Trophoblast cell (in vitro differentiated cells and primary cell): ENCODE measurements at regions not wholly inside any gene's neighbourhood (a gene's known extent, or its start where the extent isn't known, plus 50 kb on each side); places are given as distances from the start of the nearest gene placed in this dataset.
A peak's percentile ranks its signal among the peaks of the same experiment; 100 is the strongest.

Source experiments
- DNase-seq, 2 donors: peaks; one replicate each; pipeline ENCODE4 v3.0.0-alpha.2; 2016
- H2AFZ ChIP-seq: 2 replicates; pipeline ENCODE4 v1.6.1; 2013; ENCODE audit warnings: low read length, moderate library complexity, mild to moderate bottlenecking; ENCODE audit not compliant: insufficient read depth, poor library complexity
- H2AK5ac ChIP-seq: 2 replicates; pipeline ENCODE4 v1.6.1; 2013; ENCODE audit warnings: mild to moderate bottlenecking, low read length
- H2BK120ac ChIP-seq: 2 replicates; pipeline ENCODE4 v1.6.1; 2013; ENCODE audit warnings: low read length, mild to moderate bottlenecking, moderate library complexity; ENCODE audit not compliant: insufficient read depth, poor library complexity
- H2BK12ac ChIP-seq: 2 replicates; pipeline ENCODE4 v1.6.1; 2013; ENCODE audit warnings: mild to moderate bottlenecking, low read length, moderate library complexity
- H2BK5ac ChIP-seq: 2 replicates; pipeline ENCODE4 v1.6.1; 2013; ENCODE audit warnings: low read length, low read depth, moderate library complexity, mild to moderate bottlenecking; ENCODE audit not compliant: poor library complexity
- H3K14ac ChIP-seq: 2 replicates; pipeline ENCODE4 v1.6.1; 2013; ENCODE audit warnings: mild to moderate bottlenecking, low read length
- H3K18ac ChIP-seq: 2 replicates; pipeline ENCODE4 v1.6.1; 2013; ENCODE audit warnings: mild to moderate bottlenecking, low read length
- H3K23ac ChIP-seq: 2 replicates; pipeline ENCODE4 v1.6.1; 2013; ENCODE audit warnings: low read length
- H3K27ac ChIP-seq: 2 replicates; pipeline ENCODE4 v1.5.1; 2013; ENCODE audit warnings: low read depth, mild to moderate bottlenecking, inconsistent platforms, low read length, moderate library complexity
- H3K27me3 ChIP-seq: 2 replicates; pipeline ENCODE4 v1.6.1; 2013; ENCODE audit warnings: inconsistent platforms, mild to moderate bottlenecking, low read length, moderate library complexity; ENCODE audit not compliant: insufficient read depth
- H3K36me3 ChIP-seq, 2 experiments: 1 replicate in 1 of 2; 2 replicates in 1 of 2; pipeline ENCODE4 v1.6.1; 2013; ENCODE audit warnings: low read length in 2 of 2, mild to moderate bottlenecking in 2 of 2, moderate library complexity in 1 of 2; ENCODE audit not compliant: insufficient read depth in 2 of 2, control insufficient read depth in 1 of 2
- H3K4ac ChIP-seq: 2 replicates; pipeline ENCODE4 v1.6.1; 2013; ENCODE audit warnings: low read depth, mild to moderate bottlenecking, low read length, moderate library complexity
- H3K4me1 ChIP-seq, 2 experiments: 1 replicate in 1 of 2; 2 replicates in 1 of 2; pipeline ENCODE4 v1.6.1; 2013; ENCODE audit warnings: low read length in 2 of 2, mild to moderate bottlenecking in 2 of 2, moderate library complexity in 1 of 2; ENCODE audit not compliant: insufficient read depth in 2 of 2, control insufficient read depth in 1 of 2
- H3K4me2 ChIP-seq: 2 replicates; pipeline ENCODE4 v1.6.1; 2013; ENCODE audit warnings: inconsistent platforms, mild to moderate bottlenecking, low read length, moderate library complexity
- H3K4me3 ChIP-seq: 2 replicates; pipeline ENCODE4 v1.5.1; 2013; ENCODE audit warnings: mild to moderate bottlenecking, low read depth, low read length, inconsistent platforms
- H3K79me1 ChIP-seq: one replicate; pipeline ENCODE4 v1.6.1; 2013; ENCODE audit warnings: low read length
- H3K79me2 ChIP-seq: 2 replicates; pipeline ENCODE4 v1.6.1; 2013; ENCODE audit warnings: low read length, mild to moderate bottlenecking; ENCODE audit not compliant: control insufficient read depth, insufficient read depth, poor library complexity
- H3K9ac ChIP-seq: 2 replicates; pipeline ENCODE4 v1.6.1; 2013; ENCODE audit warnings: mild to moderate bottlenecking, low read length
- H3K9me3 ChIP-seq: 2 replicates; pipeline ENCODE4 v1.6.1; 2013; ENCODE audit warnings: low read depth, mild to moderate bottlenecking, control low read depth, inconsistent platforms, low read length; ENCODE audit not compliant: insufficient read depth
- H4K12ac ChIP-seq: 2 replicates; pipeline ENCODE4 v1.6.1; 2013; ENCODE audit warnings: low read depth, mild to moderate bottlenecking, low read length, moderate library complexity
- H4K8ac ChIP-seq: 2 replicates; pipeline ENCODE4 v1.6.1; 2013; ENCODE audit warnings: low read depth, mild to moderate bottlenecking, low read length, moderate library complexity
- H4K91ac ChIP-seq: one replicate; pipeline ENCODE4 v1.6.1; 2013; ENCODE audit warnings: low read depth, mild to moderate bottlenecking, low read length, moderate library complexity
- WGBS: extraction: QIAGEN DNeasy Blood & Tissue Kit; methylation state at CpG from one replicate; pipeline ENCODE4 v1.1.7; 2013; ENCODE audit warnings: missing lambda C conversion rate; ENCODE audit not compliant: insufficient read length, insufficient coverage; ENCODE audit errors: extremely low coverage; 5-methylcytosine and 5-hydroxymethylcytosine counted together

- no peak for DNase-seq
- Histone ChIP-seq H3K4me3 (no peak overlapping the region), H3K23ac (no peak overlapping the region), H3K4ac (no peak overlapping the region), H3K36me3 (no peaks in the 10 kb centered on the region), H3K4me2 (no peak overlapping the region), H3K4me1 (peaks cover 3% of the 10 kb centered on the region in 2 experiments), H2BK12ac (no peak overlapping the region), H3K27me3 (no peaks in the 10 kb centered on the region), H3K18ac (no peak overlapping the region), H4K8ac (no peak overlapping the region), H3K9ac (no peak overlapping the region), H3K9me3 (peaks cover 3% of the 10 kb centered on the region), H4K91ac (no peak overlapping the region), H4K12ac (no peak overlapping the region), H3K79me1 (no peaks in the 10 kb centered on the region), H2BK5ac (peak overlapping the region; percentile 79), H2BK120ac (no peak overlapping the region), H2AK5ac (no peak overlapping the region), H3K14ac (no peak overlapping the region), H3K79me2 (no peaks in the 10 kb centered on the region), H2AFZ (no peak overlapping the region), H3K27ac (no peak overlapping the region)
- no CpG with 5 or more reads among the region's 5 CpGs for WGBS
Observed at GRCh38 chr6:119536666-119537065, 187.1 kb upstream of the MAN1A1 start.

GRCh38 chr6:119535332-119535731 is 185.8 kb upstream of the MAN1A1 start:
- no CpG with 5 or more reads among the region's 1 CpG for WGBS
- H3K18ac ChIP-seq = no peak overlapping the region
- no peak overlapping the region for H3K14ac ChIP-seq

GRCh38 chr6:119533603-119534279 is 184.2 kb upstream of the MAN1A1 start:
- Histone ChIP-seq H3K9ac (peak overlapping the region; percentile 75), H3K79me1 (no peaks in the 10 kb centered on the region), H2BK5ac (no peak overlapping the region), H3K18ac (no peak overlapping the region), H2AK5ac (no peak overlapping the region), H4K8ac (no peak overlapping the region), H3K27me3 (no peaks in the 10 kb centered on the region), H3K79me2 (no peaks in the 10 kb centered on the region), H4K91ac (no peak overlapping the region), H3K4me1 (no peaks in the 10 kb centered on the region), H2AFZ (no peak overlapping the region), H2BK120ac (no peak overlapping the region), H4K12ac (no peak overlapping the region), H3K9me3 (no peaks in the 10 kb centered on the region), H2BK12ac (no peak overlapping the region), H3K23ac (peak overlapping the region; percentile 100), H3K4ac (no peak overlapping the region), H3K4me3 (no peak overlapping the region), H3K4me2 (no peak overlapping the region), H3K36me3 (no peaks in the 10 kb centered on the region), H3K27ac (no peak overlapping the region), H3K14ac (no peak overlapping the region)
- WGBS = no CpG with 5 or more reads among the region's 5 CpGs
- peak in 1 of 2 donors; percentile 29 for DNase-seq

More at GRCh38 chr6:119535332-119535731, 185.8 kb upstream of the MAN1A1 start:
- H3K9ac ChIP-seq = no peak overlapping the region
- no peak overlapping the region for H3K4ac ChIP-seq
- no peak overlapping the region for H2BK12ac ChIP-seq
- H4K12ac ChIP-seq = no peak overlapping the region
- H3K4me3 ChIP-seq = no peak overlapping the region
- no peak overlapping the region for H3K23ac ChIP-seq
- peaks cover 3% of the 10 kb centered on the region for H3K9me3 ChIP-seq
- no peaks in the 10 kb centered on the region for H3K36me3 ChIP-seq
- H4K8ac ChIP-seq = no peak overlapping the region
- no peaks in the 10 kb centered on the region for H3K79me2 ChIP-seq
- H4K91ac ChIP-seq = no peak overlapping the region
- no peak overlapping the region for H2BK120ac ChIP-seq
- H3K79me1 ChIP-seq = no peaks in the 10 kb centered on the region
- H2AFZ ChIP-seq = no peak overlapping the region
- H2AK5ac ChIP-seq = no peak overlapping the region
- H2BK5ac ChIP-seq = no peak overlapping the region
- no peak overlapping the region for H3K4me2 ChIP-seq
- H3K4me1 ChIP-seq = no peaks in the 10 kb centered on the region
- DNase-seq = no peak
- H3K27ac ChIP-seq = no peak overlapping the region
- no peaks in the 10 kb centered on the region for H3K27me3 ChIP-seq

- Histone ChIP-seq H2BK12ac (no peak overlapping the region), H4K91ac (no peak overlapping the region), H3K36me3 (no peaks in the 10 kb centered on the region), H4K12ac (no peak overlapping the region), H3K4ac (no peak overlapping the region), H3K18ac (no peak overlapping the region), H2AFZ (no peak overlapping the region), H3K79me1 (no peaks in the 10 kb centered on the region), H3K4me1 (no peaks in the 10 kb centered on the region), H2AK5ac (no peak overlapping the region), H3K9me3 (no peaks in the 10 kb centered on the region), H3K23ac (no peak overlapping the region), H3K14ac (no peak overlapping the region), H3K27ac (no peak overlapping the region), H3K4me2 (no peak overlapping the region), H3K27me3 (no peaks in the 10 kb centered on the region), H3K4me3 (no peak overlapping the region), H2BK120ac (no peak overlapping the region), H2BK5ac (no peak overlapping the region), H3K9ac (no peak overlapping the region), H4K8ac (no peak overlapping the region), H3K79me2 (no peaks in the 10 kb centered on the region)
- DNase-seq = no peak
- WGBS = no CpG with 5 or more reads among the region's 2 CpGs
Observed at GRCh38 chr6:119527231-119527578, 177.6 kb upstream of the MAN1A1 start.
